ENCODE measurements at regions not wholly inside any gene's neighbourhood (a gene's known extent, or its start where the extent isn't known, plus 50 kb on each side); places are given as distances from the start of the nearest gene placed in this dataset.

- CTCF ChIA-PET: no interaction called here
- Histone ChIP-seq H3K4me1 (ENCODE audit: insufficient read depth, low read length, poor library complexity, severe bottlenecking) (no peaks in the 10 kb centered on the region), H3K4me3 (ENCODE audit: low read depth, low read length, poor library complexity, severe bottlenecking) (no peak overlapping the region), H3K27me3 (replicated peaks; ENCODE audit: insufficient read depth, low read depth, low read length, poor library complexity) (no peaks in the 10 kb centered on the region), H3K27ac (ENCODE audit: low read depth, low read length, poor library complexity, severe bottlenecking) (no peak overlapping the region), H3K9me3 (ENCODE audit: low read depth, low read length, poor library complexity, severe bottlenecking) (no peaks in the 10 kb centered on the region), H3K36me3 (ENCODE audit: insufficient read depth, low read length, poor library complexity, severe bottlenecking) (no peaks in the 10 kb centered on the region)
- intact Hi-C loops (cut with micrococcal nuclease; ENCODE audit: unreplicated experiment): loop anchor here (5.0 to 10.0 kb wide), 2 partner anchors 143 to 1576 kb away; partner anchors contain the start of gene SOCS6
- no peak for TF ChIP-seq EZH2 (IDR thresholded peaks at IDR 0.05; ENCODE audit: borderline replicate concordance, low read depth, low read length, poor library complexity, severe bottlenecking)
- no peak for TF ChIP-seq CTCF (conservative IDR thresholded peaks at IDR 0.05; ENCODE audit: low read depth, low read length)
- POLR2A ChIA-PET (ENCODE audit: low non-redundant PET): no interaction called here
- BruUV-seq (replicated peaks): no TSS peak
- no peak for DNase-seq (ENCODE audit: low spot score)
Observed at GRCh38 chr18:70430501-70431173, 141.8 kb downstream of the SOCS6 start.

- CTCF ChIA-PET: no interaction called here
- POLR2A ChIA-PET (ENCODE audit: low non-redundant PET): no interaction called here
Observed at GRCh38 chr18:70429847-70430500, 141.1 kb downstream of the SOCS6 start.

GRCh38 chr18:70428439-70428838, 139.6 kb downstream of the SOCS6 start:
- BruUV-seq (replicated peaks): no TSS peak

More at GRCh38 chr18:70429847-70430500, 141.1 kb downstream of the SOCS6 start:
- no peak overlapping the region for H3K4me3 ChIP-seq (ENCODE audit: low read depth, low read length, poor library complexity, severe bottlenecking)
- no peaks in the 10 kb centered on the region for H3K4me1 ChIP-seq (ENCODE audit: insufficient read depth, low read length, poor library complexity, severe bottlenecking)
- no peaks in the 10 kb centered on the region for H3K27me3 ChIP-seq (replicated peaks; ENCODE audit: insufficient read depth, low read depth, low read length, poor library complexity)
- intact Hi-C loops (cut with micrococcal nuclease; ENCODE audit: unreplicated experiment): loop anchor here (5.0 to 10.0 kb wide), 2 partner anchors 143 to 1575 kb away; partner anchors contain the start of gene SOCS6
- BruUV-seq (replicated peaks): no TSS peak
- H3K36me3 ChIP-seq (ENCODE audit: insufficient read depth, low read length, poor library complexity, severe bottlenecking): no peaks in the 10 kb centered on the region
- TF ChIP-seq EZH2 (IDR thresholded peaks at IDR 0.05; ENCODE audit: borderline replicate concordance, low read depth, low read length, poor library complexity, severe bottlenecking): no peak
- no peak for TF ChIP-seq CTCF (conservative IDR thresholded peaks at IDR 0.05; ENCODE audit: low read depth, low read length)
- DNase-seq (ENCODE audit: low spot score): no peak
- no peaks in the 10 kb centered on the region for H3K9me3 ChIP-seq (ENCODE audit: low read depth, low read length, poor library complexity, severe bottlenecking)
- no peak overlapping the region for H3K27ac ChIP-seq (ENCODE audit: low read depth, low read length, poor library complexity, severe bottlenecking)

More at GRCh38 chr18:70428439-70428838, 139.6 kb downstream of the SOCS6 start:
- no peak overlapping the region for H3K27ac ChIP-seq (ENCODE audit: low read depth, low read length, poor library complexity, severe bottlenecking)
- no peak for DNase-seq (ENCODE audit: low spot score)
- no peaks in the 10 kb centered on the region for H3K36me3 ChIP-seq (ENCODE audit: insufficient read depth, low read length, poor library complexity, severe bottlenecking)
- CTCF ChIA-PET: no interaction called here
- TF ChIP-seq CTCF (conservative IDR thresholded peaks at IDR 0.05; ENCODE audit: low read depth, low read length): no peak
- TF ChIP-seq EZH2 (IDR thresholded peaks at IDR 0.05; ENCODE audit: borderline replicate concordance, low read depth, low read length, poor library complexity, severe bottlenecking): no peak
- no peaks in the 10 kb centered on the region for H3K27me3 ChIP-seq (replicated peaks; ENCODE audit: insufficient read depth, low read depth, low read length, poor library complexity)
- H3K9me3 ChIP-seq (ENCODE audit: low read depth, low read length, poor library complexity, severe bottlenecking): no peaks in the 10 kb centered on the region
- H3K4me3 ChIP-seq (ENCODE audit: low read depth, low read length, poor library complexity, severe bottlenecking): no peak overlapping the region
- H3K4me1 ChIP-seq (ENCODE audit: insufficient read depth, low read length, poor library complexity, severe bottlenecking): no peaks in the 10 kb centered on the region
- POLR2A ChIA-PET (ENCODE audit: low non-redundant PET): no interaction called here
- intact Hi-C loops (cut with micrococcal nuclease; ENCODE audit: unreplicated experiment): no loop called here

Data from A673 (cell line).